ENCODE measurements at regions not wholly inside any gene's neighbourhood (a gene's known extent, or its start where the extent isn't known, plus 50 kb on each side); places are given as distances from the start of the nearest gene placed in this dataset.
"Not testable (repeated sequence)": the region's sequence is repeated elsewhere in the genome, so short reads cannot be mapped to it uniquely, and the experiment has no call there.

DNA sequence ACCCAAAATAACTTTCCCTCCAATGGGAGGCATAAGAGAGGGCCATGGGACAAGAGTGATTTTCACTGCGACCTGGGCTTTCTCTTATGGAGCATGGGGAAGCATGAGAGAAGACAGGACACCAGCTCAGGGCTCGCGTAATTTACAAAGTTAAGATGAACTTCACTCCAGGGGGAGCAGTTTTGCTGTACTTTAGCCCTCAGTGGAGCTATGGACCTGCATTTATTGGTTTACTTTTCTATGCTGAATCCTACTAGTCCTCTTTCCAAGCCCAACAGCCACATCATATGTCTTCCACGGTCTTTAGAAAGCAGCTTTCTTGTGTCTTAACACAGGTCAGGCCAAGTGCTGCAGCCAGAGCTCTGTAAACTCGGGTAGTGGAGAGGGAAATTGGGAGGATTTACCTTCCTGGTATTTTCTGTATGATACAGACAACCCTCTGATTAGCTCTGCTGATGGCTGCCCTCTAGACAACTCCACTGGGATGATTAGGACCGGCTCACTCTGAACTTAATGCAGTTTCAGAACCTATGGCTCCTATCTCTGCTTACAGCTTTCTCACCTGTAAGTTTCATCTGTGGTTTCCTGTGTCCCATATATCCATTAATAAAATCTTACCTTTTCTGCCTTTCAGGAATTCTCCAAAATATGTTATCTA is 581.0 kb upstream of the RORB start:
- TF ChIP-seq, protein P1, sequence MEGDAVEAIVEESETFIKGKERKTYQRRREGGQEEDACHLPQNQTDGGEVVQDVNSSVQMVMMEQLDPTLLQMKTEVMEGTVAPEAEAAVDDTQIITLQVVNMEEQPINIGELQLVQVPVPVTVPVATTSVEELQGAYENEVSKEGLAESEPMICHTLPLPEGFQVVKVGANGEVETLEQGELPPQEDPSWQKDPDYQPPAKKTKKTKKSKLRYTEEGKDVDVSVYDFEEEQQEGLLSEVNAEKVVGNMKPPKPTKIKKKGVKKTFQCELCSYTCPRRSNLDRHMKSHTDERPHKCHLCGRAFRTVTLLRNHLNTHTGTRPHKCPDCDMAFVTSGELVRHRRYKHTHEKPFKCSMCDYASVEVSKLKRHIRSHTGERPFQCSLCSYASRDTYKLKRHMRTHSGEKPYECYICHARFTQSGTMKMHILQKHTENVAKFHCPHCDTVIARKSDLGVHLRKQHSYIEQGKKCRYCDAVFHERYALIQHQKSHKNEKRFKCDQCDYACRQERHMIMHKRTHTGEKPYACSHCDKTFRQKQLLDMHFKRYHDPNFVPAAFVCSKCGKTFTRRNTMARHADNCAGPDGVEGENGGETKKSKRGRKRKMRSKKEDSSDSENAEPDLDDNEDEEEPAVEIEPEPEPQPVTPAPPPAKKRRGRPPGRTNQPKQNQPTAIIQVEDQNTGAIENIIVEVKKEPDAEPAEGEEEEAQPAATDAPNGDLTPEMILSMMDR (conservative IDR thresholded peaks at IDR 0.05; ENCODE audit: control insufficient read depth, insufficient read depth, low read depth, low read length): peak; percentile 36
- H3K4me3 ChIP-seq (ENCODE audit: control insufficient read depth, low read depth, low read length): no peak overlapping the region
- DNase-seq (ENCODE audit: low read depth): peak; percentile 30

DNA sequence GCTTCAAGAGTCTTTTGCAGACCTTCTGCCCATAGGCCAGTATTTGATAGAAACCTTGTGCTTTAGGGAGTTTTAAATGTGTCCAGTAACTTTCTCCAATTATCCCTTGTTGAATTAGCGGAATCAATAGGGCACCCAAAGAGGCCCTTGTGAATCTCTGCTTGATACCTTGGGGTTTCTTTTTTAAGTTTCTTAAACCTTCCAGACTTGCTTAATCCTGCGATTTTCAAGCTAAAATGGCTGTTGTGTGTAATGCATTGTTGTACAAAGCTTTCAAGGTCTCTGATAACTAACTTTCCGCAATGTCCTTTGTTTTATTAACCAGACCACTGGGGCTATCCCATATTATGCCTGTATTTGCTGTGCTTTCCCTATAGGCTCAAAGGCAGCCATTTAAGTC is 577.4 kb upstream of the RORB start:
- DNase-seq (ENCODE audit: low read depth): no peak
- TF ChIP-seq, protein P1 (conservative IDR thresholded peaks at IDR 0.05; ENCODE audit: control insufficient read depth, insufficient read depth, low read depth, low read length): no peak
- no peak overlapping the region for H3K4me3 ChIP-seq (ENCODE audit: control insufficient read depth, low read depth, low read length)

DNA sequence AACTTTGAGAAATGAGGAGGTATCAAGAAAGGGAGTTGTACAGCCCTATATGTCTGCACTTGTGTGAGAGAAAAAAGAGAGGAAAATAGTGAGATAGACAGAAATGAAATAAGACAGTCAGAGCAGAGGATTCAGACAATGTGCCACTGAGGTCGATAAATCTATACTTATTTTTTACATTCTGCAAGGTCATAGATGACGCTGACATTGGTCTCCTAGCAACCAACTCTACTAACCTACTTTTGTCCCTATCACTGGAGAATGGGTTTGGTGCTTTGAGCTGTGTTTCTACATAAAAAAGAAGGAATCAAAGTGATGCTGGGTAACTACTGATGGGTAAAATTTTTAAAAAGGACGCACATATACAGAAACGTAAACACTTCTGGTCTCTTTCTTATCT is 573.3 kb upstream of the RORB start:
- no peak for DNase-seq (ENCODE audit: low read depth)
- TF ChIP-seq, protein P1 (conservative IDR thresholded peaks at IDR 0.05; ENCODE audit: control insufficient read depth, insufficient read depth, low read depth, low read length): no peak
- no peak overlapping the region for H3K4me3 ChIP-seq (ENCODE audit: control insufficient read depth, low read depth, low read length)

DNA sequence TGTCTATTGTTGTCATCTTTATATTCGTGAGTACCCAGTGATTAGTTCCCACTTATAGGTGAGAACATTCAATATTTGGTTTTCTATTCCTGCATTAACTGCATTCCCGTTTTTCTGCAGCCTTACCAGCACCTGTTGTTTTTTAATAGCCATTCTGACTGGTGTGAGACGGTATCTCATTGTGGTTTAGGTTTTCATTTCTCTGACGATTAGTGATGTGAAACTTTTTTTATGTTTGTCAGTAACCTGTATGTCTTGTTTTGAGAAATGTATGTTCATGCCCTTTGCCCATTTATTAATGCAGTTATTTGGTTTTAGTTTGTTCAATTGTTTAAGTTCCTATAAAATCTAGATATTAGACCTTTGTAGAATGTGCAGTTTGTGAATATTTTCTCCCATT is 546.0 kb upstream of the RORB start:
- TF ChIP-seq, protein P1 (conservative IDR thresholded peaks at IDR 0.05; ENCODE audit: control insufficient read depth, insufficient read depth, low read depth, low read length): no peak
- H3K4me3 ChIP-seq (ENCODE audit: control insufficient read depth, low read depth, low read length): no peak overlapping the region
- DNase-seq (ENCODE audit: low read depth): no peak

DNA sequence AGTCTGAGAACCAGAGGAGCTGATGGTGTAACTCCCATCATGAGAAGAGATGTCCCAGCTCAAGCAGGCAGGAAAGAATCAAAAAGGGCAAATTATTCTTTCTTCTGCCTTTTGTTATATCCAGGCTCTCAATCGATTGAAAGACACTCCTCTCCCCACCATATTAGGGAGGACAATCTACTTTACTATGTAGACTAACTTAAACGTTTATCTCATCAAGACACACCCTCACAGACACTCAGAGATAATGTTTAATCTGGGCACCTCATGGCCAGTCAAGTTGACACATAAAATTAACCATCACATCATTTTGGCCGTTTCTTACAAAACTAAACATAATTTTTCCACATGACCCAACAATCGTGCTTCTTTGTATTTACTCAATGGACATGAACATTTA is 534.3 kb upstream of the RORB start:
- no peak for DNase-seq (ENCODE audit: low read depth)
- TF ChIP-seq, protein P1 (conservative IDR thresholded peaks at IDR 0.05; ENCODE audit: control insufficient read depth, insufficient read depth, low read depth, low read length): no peak
- no peak overlapping the region for H3K4me3 ChIP-seq (ENCODE audit: control insufficient read depth, low read depth, low read length)

DNA sequence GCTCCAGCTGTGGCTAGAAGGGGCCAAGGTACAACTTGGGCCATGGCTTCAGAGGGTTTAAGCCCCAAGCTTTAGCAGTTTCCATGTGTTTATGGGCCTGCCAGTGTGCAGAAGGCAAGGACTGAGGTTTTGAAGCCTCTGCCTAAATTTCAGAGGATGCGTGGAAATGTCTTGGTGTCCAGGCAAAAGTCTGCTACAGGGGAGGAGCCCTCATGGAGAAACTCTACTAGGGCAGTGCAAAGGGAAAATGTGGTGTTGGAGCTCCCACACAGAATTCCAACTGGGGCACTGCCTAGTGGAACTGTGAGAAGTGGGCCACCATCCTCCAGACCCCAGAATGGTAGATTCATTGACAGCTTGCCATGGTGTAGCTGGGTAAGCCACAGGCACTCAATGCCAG is 527.2 kb upstream of the RORB start:
- no peak overlapping the region for H3K4me3 ChIP-seq (ENCODE audit: control insufficient read depth, low read depth, low read length)
- TF ChIP-seq, protein P1 (conservative IDR thresholded peaks at IDR 0.05; ENCODE audit: control insufficient read depth, insufficient read depth, low read depth, low read length): no peak

DNA sequence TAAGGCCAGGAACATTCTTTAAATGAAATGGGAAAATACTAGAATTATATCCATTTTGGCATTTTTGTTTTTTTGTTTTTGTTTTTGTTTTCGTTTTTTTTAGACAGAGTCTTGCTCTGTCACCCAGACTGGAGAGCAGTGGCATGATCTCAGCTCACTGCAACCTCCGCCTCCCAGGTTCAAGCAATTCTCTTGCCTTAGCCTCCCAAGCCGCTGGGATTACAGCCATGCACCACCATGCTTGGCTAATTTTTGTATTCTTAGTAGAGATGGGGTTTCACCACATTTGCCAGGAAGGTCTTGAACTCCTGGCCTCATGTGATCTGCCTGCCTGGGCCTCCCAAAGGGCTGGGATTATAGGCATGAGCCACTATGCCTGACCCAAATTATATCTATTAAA is 520.7 kb upstream of the RORB start:
- DNase-seq (ENCODE audit: low read depth); H3K4me3 ChIP-seq (ENCODE audit: control insufficient read depth, low read depth, low read length): not testable (repeated sequence)

More for the DNA sequence above, 527.2 kb upstream of the RORB start:
- DNase-seq (ENCODE audit: low read depth): no peak
